Coronary artery (tissue), 2 donors: ENCODE measurements at regions not wholly inside any gene's neighbourhood (a gene's known extent, or its start where the extent isn't known, plus 50 kb on each side); places are given as distances from the start of the nearest gene placed in this dataset.
"Not testable (repeated sequence)": the region's sequence is repeated elsewhere in the genome, so short reads cannot be mapped to it uniquely, and the experiment has no call there.

Experiments
- DNase-seq: peaks from one replicate; pipeline ENCODE4 v3.0.0-alpha.2; 2017; ENCODE audit warnings: low spot score
- H3K27ac ChIP-seq, 2 donors: fragments of 200-600 bp; sonication (generic); one replicate each; pipeline ENCODE4 v1.5.1; 2016 to 2019
- H3K4me3 ChIP-seq: fragments of 200-600 bp; sonication (generic); 2 replicates; pipeline ENCODE4 v1.5.1; 2016; ENCODE audit warnings: mild to moderate bottlenecking, moderate library complexity
- CTCF ChIP-seq: fragments of 200-600 bp; sonication (generic); IDR thresholded peaks from one replicate; pipeline ENCODE4 v1.5.1; 2019; ENCODE audit warnings: antibody characterized with exemption

DNA sequence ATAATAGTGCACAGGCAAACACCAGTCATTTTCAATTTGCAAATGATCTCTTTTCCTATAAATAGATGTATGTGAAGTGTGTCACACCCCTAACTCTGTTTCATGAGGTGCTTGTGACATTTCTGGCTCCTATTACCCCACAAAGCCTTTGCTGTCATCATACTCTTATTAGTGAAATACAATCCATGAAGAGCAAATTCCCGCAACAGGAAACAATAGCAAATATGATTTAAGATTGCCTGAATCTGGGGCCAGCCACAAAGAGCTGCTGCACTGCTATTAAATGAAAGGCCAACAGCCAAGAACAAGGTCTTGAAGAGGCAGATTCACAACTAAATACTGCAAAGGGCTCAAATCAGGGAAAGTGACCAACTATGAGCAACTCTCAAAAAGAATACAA is 96.3 kb upstream of the CAV2 start:
- H3K27ac ChIP-seq, result no peak overlapping the region
- no peak overlapping the region for H3K4me3 ChIP-seq
- no peak for TF ChIP-seq CTCF
- no peak for DNase-seq

DNA sequence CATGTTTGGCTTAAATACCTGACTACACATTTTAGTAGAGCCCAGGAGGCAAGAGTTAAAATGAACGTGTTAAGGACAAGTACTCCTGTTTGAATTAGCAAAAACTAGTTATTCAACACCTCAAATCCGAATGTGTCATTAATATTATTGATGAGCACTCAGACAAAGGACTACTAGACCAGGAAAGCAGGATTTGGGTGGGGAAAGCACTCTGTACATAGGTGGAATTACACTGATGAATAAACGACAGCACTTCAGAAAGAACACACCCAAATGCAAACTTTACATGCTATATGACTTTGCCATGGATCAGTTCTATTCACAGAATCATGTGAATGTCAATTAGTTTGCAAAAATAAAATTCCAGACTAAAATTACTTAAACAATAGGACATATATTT is 95.1 kb upstream of the CAV2 start:
- Histone ChIP-seq H3K4me3 (no peak overlapping the region), H3K27ac (no peak overlapping the region)
- no peak for TF ChIP-seq CTCF
- no peak for DNase-seq

GRCh38 chr7:116405810-116406209 is 93.7 kb upstream of the CAV2 start:
- DNase-seq, result no peak
- TF ChIP-seq CTCF, result no peak
- no peak overlapping the region for H3K27ac ChIP-seq
- no peak overlapping the region for H3K4me3 ChIP-seq

- H3K27ac ChIP-seq, result no peak overlapping the region
- TF ChIP-seq CTCF, result no peak
- H3K4me3 ChIP-seq, result no peak overlapping the region
- no peak for DNase-seq
These were observed 92.4 kb upstream of the CAV2 start for GRCh38 chr7:116407165-116407564.

DNA sequence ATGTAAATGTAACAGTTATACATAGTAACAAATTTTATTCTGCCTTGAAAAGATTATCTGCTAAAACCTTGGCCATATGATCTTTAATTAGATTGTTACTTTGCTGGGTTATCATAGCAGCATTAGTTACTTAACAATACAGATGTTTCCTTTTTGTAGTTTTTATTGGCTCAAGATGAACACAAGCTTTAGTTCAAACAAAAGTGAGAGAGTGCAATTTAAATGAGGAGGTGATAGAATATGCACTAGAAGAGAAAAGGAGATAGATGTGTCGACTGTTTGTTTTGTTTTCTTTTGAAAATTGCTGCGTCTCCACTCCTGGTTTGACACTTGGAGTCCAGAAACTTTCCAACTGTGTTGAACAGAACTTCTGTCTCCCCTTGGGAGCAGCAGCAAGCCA is 91.4 kb upstream of the CAV2 start:
- Histone ChIP-seq H3K4me3 (no peak overlapping the region), H3K27ac (no peak overlapping the region)
- DNase-seq, result no peak
- no peak for TF ChIP-seq CTCF

- H3K27ac ChIP-seq, DNase-seq, H3K4me3 ChIP-seq: not testable (repeated sequence)
These were observed 90.6 kb upstream of the CAV2 start for GRCh38 chr7:116408831-116409453.

DNA sequence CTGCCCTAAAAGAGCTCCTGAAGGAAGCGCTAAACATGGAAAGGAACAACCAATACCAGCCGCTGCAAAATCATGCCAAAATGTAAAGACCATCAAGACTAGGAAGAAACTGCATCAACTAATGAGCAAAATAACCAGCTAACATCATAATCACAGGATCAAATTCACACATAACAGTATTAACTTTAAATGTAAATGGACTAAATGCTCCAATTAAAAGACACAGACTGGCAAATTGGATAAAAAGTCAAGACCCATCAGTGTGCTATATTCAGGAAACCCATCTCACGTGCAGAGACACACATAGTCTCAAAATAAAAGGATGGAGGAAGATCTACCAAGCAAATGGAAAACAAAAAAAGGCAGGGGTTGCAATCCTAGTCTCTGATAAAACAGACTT is 88.8 kb upstream of the CAV2 start:
- not testable (repeated sequence) for DNase-seq, H3K27ac ChIP-seq, H3K4me3 ChIP-seq

DNA sequence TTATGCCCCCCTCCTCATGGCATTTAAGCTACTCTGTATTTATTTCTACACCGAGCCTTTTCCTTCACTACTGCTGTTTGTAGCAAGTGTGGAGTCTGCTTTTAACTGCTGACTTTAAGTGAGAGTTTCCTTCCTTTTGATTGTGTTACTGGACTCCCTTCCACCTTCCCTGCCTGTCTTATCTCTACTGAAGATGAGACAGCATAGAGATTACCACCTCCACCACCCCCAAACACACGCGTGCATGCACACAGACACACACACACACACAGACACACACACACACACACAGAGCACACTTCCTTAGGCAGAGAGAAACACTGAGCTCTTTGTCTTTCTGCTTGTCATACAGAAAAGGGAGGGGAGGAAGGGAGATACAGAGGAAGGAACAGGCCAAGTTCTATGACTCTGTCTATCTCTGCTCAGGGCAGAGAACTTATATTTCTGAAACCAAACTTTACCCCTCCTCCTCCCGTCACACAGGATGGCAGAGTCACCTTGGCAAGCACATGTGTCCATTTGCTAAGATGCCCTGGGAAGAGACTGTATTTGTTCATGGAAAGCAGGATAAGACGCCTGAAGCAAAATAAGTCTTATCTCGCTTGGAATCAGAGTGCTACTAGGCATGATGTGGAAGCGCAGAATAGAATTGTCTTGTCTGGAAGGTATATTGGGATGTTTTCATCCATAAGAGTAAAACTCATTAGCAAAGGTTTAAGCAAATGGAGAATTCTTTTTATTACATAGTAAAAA is 81.8 kb upstream of the CAV2 start:
- Histone ChIP-seq H3K27ac (no peak overlapping the region), H3K4me3 (no peak overlapping the region)
- DNase-seq, result no peak
- no peak for TF ChIP-seq CTCF
